H1 (cell line): ENCODE measurements at regions not wholly inside any gene's neighbourhood (a gene's known extent, or its start where the extent isn't known, plus 50 kb on each side); places are given as distances from the start of the nearest gene placed in this dataset.

Source experiments
- CTCF ChIA-PET: fragments of 300-600 bp; sonication (Branson Sonifier 250); formaldehyde crosslinking; loops from one replicate; lab custom pipeline; 2021; ENCODE audit not compliant: partially characterized antibody; lab: Charles Lee
- POLR2A ChIA-PET: fragments of 300-600 bp; sonication (Branson Sonifier 250); formaldehyde crosslinking; loops from one replicate; lab custom pipeline; 2021; ENCODE audit warnings: inconsistent platforms; ENCODE audit not compliant: partially characterized antibody; lab: Charles Lee
- DNase-seq, 2 experiments: peaks; one replicate each; pipeline versions ENCODE4 v3.0.0 to v3.0.0-alpha.2; 2010 to 2022; ENCODE audit warnings: low spot score in 2 of 2, low read depth in 1 of 2, mixed read lengths in 1 of 2
- FAIRE-seq: peaks from 2 replicates; lab custom pipeline; 2011; peaks lifted over from hg19 to GRCh38; lab: Jason Lieb, UNC
- H2AFZ ChIP-seq: 2 replicates; pipeline ENCODE4 v1.8.1; 2012; ENCODE audit warnings: low read length, inconsistent platforms
- H2AK5ac ChIP-seq: 2 replicates; pipeline ENCODE4 v1.6.1; 2013; ENCODE audit warnings: low read depth, low read length
- H2BK120ac ChIP-seq: replicated peaks from 2 replicates; pipeline ENCODE3; 2013; ENCODE audit warnings: low read depth, low read length, inconsistent platforms
- H2BK12ac ChIP-seq: 2 replicates; pipeline ENCODE4 v1.6.1; 2013; ENCODE audit warnings: low read depth, low read length
- H2BK15ac ChIP-seq: 2 replicates; pipeline ENCODE4 v1.6.1; 2013; ENCODE audit warnings: low read length
- H2BK20ac ChIP-seq: 2 replicates; pipeline ENCODE4 v1.6.1; 2013; ENCODE audit warnings: low read length
- H2BK5ac ChIP-seq: 2 replicates; pipeline ENCODE4 v1.6.1; 2013; ENCODE audit warnings: low read depth, low read length
- H3K14ac ChIP-seq: 2 replicates; pipeline ENCODE4 v1.6.1; 2013; ENCODE audit warnings: inconsistent platforms; ENCODE audit not compliant: insufficient read length
- H3K18ac ChIP-seq: 2 replicates; pipeline ENCODE4 v1.6.1; 2013; ENCODE audit warnings: low read length; ENCODE audit errors: extremely low read depth
- H3K23ac ChIP-seq: 2 replicates; pipeline ENCODE4 v1.6.1; 2013; ENCODE audit warnings: inconsistent platforms; ENCODE audit not compliant: insufficient read length
- H3K23me2 ChIP-seq: 2 replicates; pipeline ENCODE4 v1.6.1; 2013; ENCODE audit warnings: low read depth, low read length
- H3K27ac ChIP-seq: 2 replicates; pipeline ENCODE4 v1.6.1; 2011; ENCODE audit warnings: low read depth, low read length, inconsistent platforms
- H3K27me3 ChIP-seq, 4 experiments: replicated peaks in 1 of 4; 1 replicate in 1 of 4; 2 replicates in 3 of 4; pipeline versions ENCODE4 v1.6.1 to v1.8.1; 2011 to 2013; ENCODE audit warnings: low read length in 3 of 4, mild to moderate bottlenecking in 3 of 4, inconsistent platforms in 2 of 4, mixed read lengths in 2 of 4, moderate library complexity in 1 of 4; ENCODE audit not compliant: control insufficient read depth in 3 of 4, insufficient read depth in 3 of 4; ENCODE audit errors: extremely low read depth in 1 of 4
- H3K36me3 ChIP-seq, 4 experiments: 2 replicates each; pipeline versions ENCODE4 v1.6.1 to v1.8.1; 2011 to 2013; ENCODE audit warnings: mild to moderate bottlenecking in 4 of 4, low read length in 3 of 4, moderate library complexity in 2 of 4, control low read depth in 1 of 4, inconsistent platforms in 1 of 4; ENCODE audit not compliant: insufficient read depth in 4 of 4, control insufficient read depth in 2 of 4
- H3K4ac ChIP-seq: replicated peaks from 2 replicates; pipeline ENCODE3; 2013; ENCODE audit warnings: low read length, low read depth, mixed read lengths, inconsistent platforms; ENCODE audit not compliant: insufficient read length
- H3K4me1 ChIP-seq, 4 experiments: replicated peaks in 1 of 4; 1 replicate in 1 of 4; 2 replicates in 3 of 4; pipeline versions ENCODE4 v1.6.1 to v1.8.1; 2011 to 2013; ENCODE audit warnings: low read length in 3 of 4, inconsistent platforms in 2 of 4, mixed read lengths in 1 of 4; ENCODE audit not compliant: insufficient read depth in 4 of 4, control insufficient read depth in 3 of 4
- H3K4me2 ChIP-seq, 2 experiments: 2 replicates each; pipeline versions ENCODE4 v1.6.1 to v1.8.1; 2011 to 2013; ENCODE audit warnings: low read depth in 2 of 2, low read length in 2 of 2, control low read depth in 1 of 2, inconsistent platforms in 1 of 2, mild to moderate bottlenecking in 1 of 2; ENCODE audit not compliant: insufficient read depth in 1 of 2
- H3K4me3 ChIP-seq, 4 experiments: fragments of 200-600, 300-600 bp in 1 of 4; sonication (generic), shearing (Covaris generic), sonication (Bioruptor Twin) in 1 of 4; 2 replicates each; pipeline versions ENCODE4 v1.5.1 to v1.8.1; 2011 to 2016; ENCODE audit warnings: low read length in 4 of 4, low read depth in 3 of 4, control low read depth in 2 of 4, inconsistent platforms in 2 of 4, mild to moderate bottlenecking in 2 of 4, mixed read lengths in 1 of 4, moderate library complexity in 1 of 4; ENCODE audit not compliant: insufficient read depth in 2 of 4; ENCODE audit errors: extremely low read depth in 1 of 4
- H3K56ac ChIP-seq: replicated peaks from 2 replicates; pipeline ENCODE3; 2013; ENCODE audit warnings: low read depth, mild to moderate bottlenecking, mixed read lengths, low read length, inconsistent platforms; ENCODE audit not compliant: insufficient read length
- H3K79me1 ChIP-seq: 2 replicates; pipeline ENCODE4 v1.6.1; 2013; ENCODE audit warnings: low read depth, low read length, control low read depth
- H3K79me2 ChIP-seq, 2 experiments: 2 replicates each; pipeline versions ENCODE4 v1.6.1 to v1.8.1; 2012 to 2013; ENCODE audit warnings: low read length in 2 of 2, mild to moderate bottlenecking in 2 of 2, inconsistent platforms in 1 of 2; ENCODE audit not compliant: insufficient read depth in 2 of 2, control insufficient read depth in 1 of 2
- H3K9ac ChIP-seq, 4 experiments: replicated peaks in 1 of 4; 1 replicate in 1 of 4; 2 replicates in 3 of 4; pipeline versions ENCODE4 v1.6.1 to v1.8.1; 2011 to 2013; ENCODE audit warnings: low read depth in 3 of 4, low read length in 3 of 4, control low read depth in 2 of 4, mild to moderate bottlenecking in 2 of 4, moderate library complexity in 2 of 4, inconsistent platforms in 1 of 4; ENCODE audit errors: extremely low read depth in 1 of 4
- H3K9me3 ChIP-seq, 2 experiments: 2 replicates each; pipeline versions ENCODE4 v1.6.1 to v1.8.1; 2012 to 2013; ENCODE audit warnings: mild to moderate bottlenecking in 2 of 2, moderate library complexity in 2 of 2, control low read depth in 1 of 2, inconsistent platforms in 1 of 2, low read depth in 1 of 2, low read length in 1 of 2, mixed read lengths in 1 of 2; ENCODE audit not compliant: insufficient read depth in 2 of 2
- H4K20me1 ChIP-seq, 2 experiments: replicated peaks in 1 of 2; 2 replicates each; pipeline versions ENCODE3 to v1.8.1; 2011 to 2013; ENCODE audit warnings: inconsistent platforms in 2 of 2, low read length in 2 of 2, mild to moderate bottlenecking in 1 of 2; ENCODE audit not compliant: insufficient read depth in 2 of 2, control insufficient read depth in 1 of 2
- H4K5ac ChIP-seq: 2 replicates; pipeline ENCODE4 v1.6.1; 2013; ENCODE audit warnings: low read length, low read depth, mixed read lengths, inconsistent platforms; ENCODE audit not compliant: insufficient read length
- H4K8ac ChIP-seq: 2 replicates; pipeline ENCODE4 v1.8.0; 2013; ENCODE audit warnings: mild to moderate bottlenecking, moderate library complexity, low read length, inconsistent platforms; ENCODE audit not compliant: insufficient read depth; ENCODE audit errors: extremely low read depth
- H4K91ac ChIP-seq: replicated peaks from 2 replicates; pipeline ENCODE3; 2013; ENCODE audit warnings: low read length, mixed read lengths, inconsistent platforms; ENCODE audit not compliant: insufficient read length
- BRCA1 ChIP-seq: IDR thresholded peaks from 2 replicates; pipeline ENCODE4 v1.6.1; 2012; ENCODE audit warnings: low read depth, low read length, improper control_type of control experiment
- CHD1 ChIP-seq: IDR thresholded peaks from 2 replicates; pipeline ENCODE4 v1.6.1; 2012; ENCODE audit warnings: low read depth, low read length, improper control_type of control experiment
- E2F6 ChIP-seq: IDR thresholded peaks from 2 replicates; pipeline ENCODE4 v1.6.1; 2012; ENCODE audit warnings: inconsistent platforms
- KDM1A ChIP-seq: fragments of 200-600, 300-600 bp; sonication (generic); IDR thresholded peaks from 2 replicates; pipeline ENCODE4 v1.7.1; 2016; ENCODE audit warnings: mild to moderate bottlenecking, low read length, borderline replicate concordance
- RXRA ChIP-seq: IDR thresholded peaks from 2 replicates; pipeline ENCODE4 v1.6.1; 2011; ENCODE audit warnings: low read depth, mild to moderate bottlenecking, low read length, moderate library complexity; ENCODE audit not compliant: insufficient read depth
- SP1 ChIP-seq: IDR thresholded peaks from 2 replicates; pipeline ENCODE4 v1.6.1; 2011; ENCODE audit warnings: low read depth, low read length
- TAF1 ChIP-seq: IDR thresholded peaks from 2 replicates; pipeline ENCODE4 v1.6.1; 2011; ENCODE audit warnings: mild to moderate bottlenecking, low read depth, low read length
- TEAD4 ChIP-seq: IDR thresholded peaks from 2 replicates; pipeline ENCODE4 v1.6.1; 2012; ENCODE audit warnings: low read depth, low read length, inconsistent platforms, mixed read lengths
- WGBS, 2 experiments: shearing (Covaris generic) in 1 of 2; methylation state at CpG; one replicate each; pipeline versions ENCODE4 v1.1.6 to v1.1.7; 2013 to 2015; ENCODE audit warnings: low lambda C conversion rate in 2 of 2, mixed read lengths in 2 of 2, inconsistent platforms in 1 of 2, low coverage in 1 of 2, missing lambda C conversion rate in 1 of 2; ENCODE audit not compliant: insufficient replicate concordance in 2 of 2, insufficient coverage in 1 of 2, insufficient read length in 1 of 2; ENCODE audit errors: extremely low coverage in 1 of 2, missing lambda C conversion rate in 1 of 2; 5-methylcytosine and 5-hydroxymethylcytosine counted together
- TF ChIP-seq, protein P1 (sequence below): IDR thresholded peaks from 2 replicates; pipeline ENCODE4 v1.6.1; 2012; ENCODE audit warnings: inconsistent platforms

GRCh38 chr5:91925249-91925648, 542.1 kb upstream of the ARRDC3 start:
- H3K14ac ChIP-seq: no peak overlapping the region
- no peak overlapping the region for H2AFZ ChIP-seq
- H3K4me1 ChIP-seq: no peaks in the 10 kb centered on the region
- no peak overlapping the region for H4K5ac ChIP-seq
- DNase-seq (no peak), FAIRE-seq (no peak)
- no peak overlapping the region for H2AK5ac ChIP-seq
- H3K18ac ChIP-seq: no peak overlapping the region
- 88% methylated on average over 1 of the region's 1 CpG; no CpG with 5 or more reads in 1 of the 2 experiments for WGBS, 2 experiments
- no peak overlapping the region for H3K23ac ChIP-seq
- no peak overlapping the region for H4K91ac ChIP-seq
- H3K36me3 ChIP-seq: no peaks in the 10 kb centered on the region
- H3K79me2 ChIP-seq: no peaks in the 10 kb centered on the region
- H3K27me3 ChIP-seq: no peaks in the 10 kb centered on the region
- no peak overlapping the region for H3K9ac ChIP-seq
- no peak overlapping the region for H2BK12ac ChIP-seq
- no peak overlapping the region for H3K4me2 ChIP-seq
- H3K4ac ChIP-seq: no peak overlapping the region
- no peak overlapping the region for H4K8ac ChIP-seq
- H3K79me1 ChIP-seq: no peaks in the 10 kb centered on the region
- H2BK20ac ChIP-seq: no peak overlapping the region
- no peaks in the 10 kb centered on the region for H3K23me2 ChIP-seq
- H2BK15ac ChIP-seq: no peak overlapping the region
- H2BK5ac ChIP-seq: no peak overlapping the region
- H3K27ac ChIP-seq: no peak overlapping the region
- no peak overlapping the region for H3K4me3 ChIP-seq
- H4K20me1 ChIP-seq: no peaks in the 10 kb centered on the region
- CTCF ChIA-PET: no interaction called here
- POLR2A ChIA-PET: no interaction called here
- H3K56ac ChIP-seq: no peak overlapping the region
- TF ChIP-seq, protein P1, sequence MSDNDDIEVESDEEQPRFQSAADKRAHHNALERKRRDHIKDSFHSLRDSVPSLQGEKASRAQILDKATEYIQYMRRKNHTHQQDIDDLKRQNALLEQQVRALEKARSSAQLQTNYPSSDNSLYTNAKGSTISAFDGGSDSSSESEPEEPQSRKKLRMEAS: no peak
- TF ChIP-seq BRCA1 (no peak), KDM1A (no peak), TAF1 (no peak), SP1 (no peak), CHD1 (no peak), TEAD4 (no peak), RXRA (no peak), E2F6 (no peak)
- TF ChIP-seq, all 59 proteins: peak for 0
- H2BK120ac ChIP-seq: no peak overlapping the region
- H3K9me3 ChIP-seq: no peaks in the 10 kb centered on the region
